Panc1 (cell line): ENCODE measurements at regions not wholly inside any gene's neighbourhood (a gene's known extent, or its start where the extent isn't known, plus 50 kb on each side); places are given as distances from the start of the nearest gene placed in this dataset.

Experiments
- ATAC-seq: fragments of 200-7000 bp; cut with Tn5 transposase; 2 replicates; pipeline ENCODE4 v1.9.1; 2020; ENCODE audit warnings: mild to moderate bottlenecking, moderate library complexity
- BruUV-seq: library from RNA; stranded (reverse); fragments of 400-500 nt; replicated peaks from 2 replicates; lab custom pipeline; 2021; lab: Mats Ljungman, UMichigan
- CTCF ChIA-PET: fragments of 300-600 bp; sonication (Branson Sonifier 250); formaldehyde crosslinking; loops from one replicate; lab custom pipeline; 2022; ENCODE audit warnings: antibody characterized with exemption; lab: Charles Lee
- POLR2A ChIA-PET: fragments of 300-600 bp; sonication (Branson Sonifier 250); formaldehyde crosslinking; loops from one replicate; lab custom pipeline; 2022; ENCODE audit warnings: antibody characterized with exemption; lab: Charles Lee
- DNase-seq: peaks from one replicate; pipeline ENCODE4 v3.0.0-alpha.2; 2010; ENCODE audit warnings: low read depth, low spot score
- H3K27ac ChIP-seq: 2 replicates; pipeline ENCODE4 v1.5.1; 2011; ENCODE audit warnings: mild to moderate bottlenecking, low read length, inconsistent platforms
- H3K27me3 ChIP-seq: fragments of 200-500 bp; sonication (Bioruptor generic); 2 replicates; pipeline ENCODE4 v1.6.0; 2014; ENCODE audit warnings: low read length, inconsistent platforms; ENCODE audit not compliant: control insufficient read depth, insufficient read depth
- H3K36me3 ChIP-seq: fragments of 200-500 bp; sonication (Bioruptor generic); 2 replicates; pipeline ENCODE4 v1.5.1; 2014; ENCODE audit warnings: inconsistent platforms, mild to moderate bottlenecking, low read length, moderate library complexity; ENCODE audit not compliant: control insufficient read depth, insufficient read depth
- H3K4me1 ChIP-seq: 2 replicates; pipeline ENCODE4 v1.5.1; 2011; ENCODE audit warnings: inconsistent platforms, mild to moderate bottlenecking, low read length, moderate library complexity; ENCODE audit not compliant: control insufficient read depth, insufficient read depth
- H3K4me3 ChIP-seq, 2 experiments: 2 replicates each; pipeline ENCODE4 v1.5.1; 2011 to 2012; ENCODE audit warnings: low read depth in 2 of 2, low read length in 2 of 2, mild to moderate bottlenecking in 2 of 2, inconsistent platforms in 1 of 2, moderate library complexity in 1 of 2
- H3K9me3 ChIP-seq: fragments of 200-500 bp; sonication (Bioruptor generic); 2 replicates; pipeline ENCODE4 v1.5.1; 2014; ENCODE audit warnings: low read depth, mild to moderate bottlenecking, inconsistent platforms, low read length, moderate library complexity; ENCODE audit not compliant: control insufficient read depth, insufficient read depth
- CTCF ChIP-seq: fragments of 450-650 bp; IDR thresholded peaks from 2 replicates; pipeline ENCODE4 v1.5.1; 2017; ENCODE audit warnings: mild to moderate bottlenecking
- POLR2AphosphoS5 ChIP-seq: IDR thresholded peaks from 2 replicates; pipeline ENCODE4 v1.6.1; 2012; ENCODE audit warnings: mild to moderate bottlenecking, low read depth, low read length, moderate library complexity
- SIN3A ChIP-seq: IDR thresholded peaks from 2 replicates; pipeline ENCODE4 v1.6.1; 2012; ENCODE audit warnings: low read depth, mild to moderate bottlenecking, low read length, moderate library complexity, borderline replicate concordance; ENCODE audit not compliant: insufficient read depth
- TCF7L2 ChIP-seq: IDR thresholded peaks from 2 replicates; pipeline ENCODE4 v1.6.1; 2011; ENCODE audit warnings: mild to moderate bottlenecking, low read depth, low read length, inconsistent platforms
- in situ Hi-C: cut with HindIII; loops from 2 replicates; pipeline ENCODE4 v1.10.0; 2016; ENCODE audit warnings: low sequenced_read_pairs, low pct_unique_long_range_greater_than_20kb
- intact Hi-C: fragments of 100-400 bp; cut with micrococcal nuclease; formaldehyde crosslinking; loops from one replicate; pipeline ENCODE4 v1.10.0; 2022; ENCODE audit not compliant: unreplicated experiment
- TF ChIP-seq, protein P1 (sequence below), 2 experiments: IDR thresholded peaks; 2 replicates each; pipeline ENCODE4 v1.6.1; 2011 to 2012; ENCODE audit warnings: low read depth in 2 of 2, control low read depth in 1 of 2, low read length in 1 of 2, mild to moderate bottlenecking in 1 of 2, moderate library complexity in 1 of 2; ENCODE audit not compliant: insufficient read depth in 1 of 2

DNA sequence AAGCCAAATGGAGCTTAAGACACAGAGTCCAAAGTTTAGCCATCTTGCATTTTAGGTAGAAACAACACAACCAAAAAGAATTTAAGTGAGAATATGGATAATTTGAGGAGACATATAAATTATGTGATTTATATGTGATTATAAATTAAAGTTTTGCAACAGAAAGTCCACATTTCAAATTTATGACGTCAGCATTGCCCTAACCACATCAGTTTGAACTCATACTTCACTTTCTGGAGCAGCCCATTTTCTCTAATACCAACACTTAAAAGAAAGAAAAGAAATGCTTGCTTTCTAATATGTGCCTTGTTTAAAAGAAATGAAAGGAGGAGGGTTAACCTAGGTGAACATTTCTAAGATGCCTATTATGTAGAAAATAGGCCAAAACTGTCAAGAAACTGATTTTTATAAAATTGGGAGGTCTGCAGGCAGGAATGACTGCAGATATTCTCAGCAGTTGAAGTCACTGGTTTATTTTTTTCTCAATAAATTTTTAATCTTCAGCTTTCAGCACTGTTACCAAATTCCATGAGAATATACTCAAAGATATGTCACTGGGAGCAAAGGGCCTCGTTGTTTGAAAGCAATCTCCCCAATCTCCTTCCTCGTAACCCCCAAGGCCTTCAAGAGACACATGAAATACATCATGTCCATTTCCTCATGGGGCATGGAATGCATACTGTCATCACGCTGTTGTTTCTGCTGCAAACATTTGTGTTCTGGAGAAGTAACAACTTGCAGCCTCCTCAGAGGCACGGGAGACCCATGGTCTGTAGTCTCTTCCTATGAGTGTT is 137.8 kb downstream of the SOD2 start:
- no peaks in the 10 kb centered on the region for H3K36me3 ChIP-seq
- ChIA-PET POLR2A (no interaction called here), CTCF (no interaction called here)
- no peaks in the 10 kb centered on the region for H3K4me1 ChIP-seq
- no peaks in the 10 kb centered on the region for H3K9me3 ChIP-seq
- peaks cover 4% of the 10 kb centered on the region for H3K27me3 ChIP-seq
- TF ChIP-seq, protein P1, sequence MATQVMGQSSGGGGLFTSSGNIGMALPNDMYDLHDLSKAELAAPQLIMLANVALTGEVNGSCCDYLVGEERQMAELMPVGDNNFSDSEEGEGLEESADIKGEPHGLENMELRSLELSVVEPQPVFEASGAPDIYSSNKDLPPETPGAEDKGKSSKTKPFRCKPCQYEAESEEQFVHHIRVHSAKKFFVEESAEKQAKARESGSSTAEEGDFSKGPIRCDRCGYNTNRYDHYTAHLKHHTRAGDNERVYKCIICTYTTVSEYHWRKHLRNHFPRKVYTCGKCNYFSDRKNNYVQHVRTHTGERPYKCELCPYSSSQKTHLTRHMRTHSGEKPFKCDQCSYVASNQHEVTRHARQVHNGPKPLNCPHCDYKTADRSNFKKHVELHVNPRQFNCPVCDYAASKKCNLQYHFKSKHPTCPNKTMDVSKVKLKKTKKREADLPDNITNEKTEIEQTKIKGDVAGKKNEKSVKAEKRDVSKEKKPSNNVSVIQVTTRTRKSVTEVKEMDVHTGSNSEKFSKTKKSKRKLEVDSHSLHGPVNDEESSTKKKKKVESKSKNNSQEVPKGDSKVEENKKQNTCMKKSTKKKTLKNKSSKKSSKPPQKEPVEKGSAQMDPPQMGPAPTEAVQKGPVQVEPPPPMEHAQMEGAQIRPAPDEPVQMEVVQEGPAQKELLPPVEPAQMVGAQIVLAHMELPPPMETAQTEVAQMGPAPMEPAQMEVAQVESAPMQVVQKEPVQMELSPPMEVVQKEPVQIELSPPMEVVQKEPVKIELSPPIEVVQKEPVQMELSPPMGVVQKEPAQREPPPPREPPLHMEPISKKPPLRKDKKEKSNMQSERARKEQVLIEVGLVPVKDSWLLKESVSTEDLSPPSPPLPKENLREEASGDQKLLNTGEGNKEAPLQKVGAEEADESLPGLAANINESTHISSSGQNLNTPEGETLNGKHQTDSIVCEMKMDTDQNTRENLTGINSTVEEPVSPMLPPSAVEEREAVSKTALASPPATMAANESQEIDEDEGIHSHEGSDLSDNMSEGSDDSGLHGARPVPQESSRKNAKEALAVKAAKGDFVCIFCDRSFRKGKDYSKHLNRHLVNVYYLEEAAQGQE (IDR thresholded peaks at IDR 0.05; ENCODE audit: insufficient read depth in 1 of 2, low read depth in 2 of 2, low read length in 1 of 2): no peak
- TF ChIP-seq CTCF (no peak), TCF7L2 (no peak), POLR2AphosphoS5 (no peak), SIN3A (no peak)
- H3K4me3 ChIP-seq: no peak overlapping the region
- no peak overlapping the region for H3K27ac ChIP-seq
- no TSS peak for BruUV-seq
- intact Hi-C loops: no loop called here
- ATAC-seq: no peak
- no peak for DNase-seq
- in situ Hi-C loops: no loop called here

DNA sequence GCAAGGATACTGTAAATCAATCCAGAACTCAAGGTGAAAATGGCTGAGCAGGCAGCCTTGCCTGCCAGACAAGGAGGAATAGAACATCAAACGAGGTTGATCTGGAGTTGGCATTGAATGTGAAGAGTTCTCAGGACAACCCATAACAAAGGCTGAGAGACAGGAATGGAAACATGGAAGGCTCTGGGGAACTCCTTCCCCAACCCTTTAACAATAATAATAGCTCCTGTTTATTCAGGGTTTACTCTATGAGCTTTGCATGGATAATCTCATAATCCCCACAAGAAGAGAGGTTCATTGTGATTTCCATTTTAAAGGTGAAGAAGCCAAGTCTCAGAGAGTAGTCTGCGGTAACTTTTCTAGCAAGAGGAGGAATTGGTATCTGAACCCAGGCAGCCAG is 151.7 kb downstream of the SOD2 start:
- POLR2A ChIA-PET: no interaction called here
- CTCF ChIA-PET: no interaction called here
- ATAC-seq (no peak), DNase-seq (no peak)
- Histone ChIP-seq H3K36me3 (no peaks in the 10 kb centered on the region), H3K9me3 (no peaks in the 10 kb centered on the region), H3K27ac (no peak overlapping the region), H3K27me3 (peaks cover 7% of the 10 kb centered on the region), H3K4me1 (no peaks in the 10 kb centered on the region), H3K4me3 (no peak overlapping the region)
- BruUV-seq: no TSS peak
- in situ Hi-C loops (no loop called here), intact Hi-C loops (no loop called here)
- TF ChIP-seq SIN3A (no peak), TCF7L2 (no peak), POLR2AphosphoS5 (no peak), CTCF (no peak)
- TF ChIP-seq, protein P1 (IDR thresholded peaks at IDR 0.05; ENCODE audit: insufficient read depth in 1 of 2, low read depth in 2 of 2, low read length in 1 of 2): no peak
